AG04449 (cell line): ENCODE measurements at regions not wholly inside any gene's neighbourhood (a gene's known extent, or its start where the extent isn't known, plus 50 kb on each side); places are given as distances from the start of the nearest gene placed in this dataset.

ENCODE experiments used
- CTCF ChIA-PET: fragments of 350-600 bp; formaldehyde crosslinking; extraction: SDS; loops from one replicate; lab custom pipeline; 2021; ENCODE audit warnings: antibody characterized with exemption; lab: Yijun Ruan, JAX
- POLR2A ChIA-PET: fragments of 400-600, 350-600 bp; formaldehyde crosslinking; extraction: SDS; loops from one replicate; lab custom pipeline; 2020; ENCODE audit warnings: antibody characterized with exemption, inconsistent platforms; lab: Yijun Ruan, JAX
- DNase-seq: peaks from one replicate; pipeline ENCODE4 v3.0.0-alpha.2; 2010; ENCODE audit warnings: low read depth, low spot score
- H3K4me3 ChIP-seq: 2 replicates; pipeline ENCODE4 v1.5.1; 2011; ENCODE audit warnings: low read depth, mild to moderate bottlenecking, control low read depth, low read length
- CTCF ChIP-seq: IDR thresholded peaks from one replicate; pipeline ENCODE4 v1.5.1; 2011; ENCODE audit warnings: mild to moderate bottlenecking, moderate library complexity, low read length, control low read depth, inconsistent platforms; ENCODE audit not compliant: insufficient read depth; ENCODE audit errors: missing control alignments

GRCh38 chr14:54135804-54136280 lies 179.2 kb upstream of the BMP4 start:
- no peak for TF ChIP-seq CTCF
- no peak overlapping the region for H3K4me3 ChIP-seq
- CTCF ChIA-PET, result no interaction called here
- POLR2A ChIA-PET, result no interaction called here
- DNase-seq, result no peak

- no peak overlapping the region for H3K4me3 ChIP-seq
- POLR2A ChIA-PET, result no interaction called here
- CTCF ChIA-PET, result interaction anchor here (1.3 kb wide), 1 partner anchor 38 kb away, joined by 5 read pairs; no protein-coding TSS in a partner anchor
- no peak for TF ChIP-seq CTCF
- no peak for DNase-seq
These were observed 180.4 kb upstream of the BMP4 start for GRCh38 chr14:54136894-54137613.

GRCh38 chr14:54137614-54137961 lies 181.0 kb upstream of the BMP4 start:
- TF ChIP-seq CTCF, result no peak
- ChIA-PET CTCF (interaction anchor here (1.0 to 1.3 kb wide), 2 partner anchors 38 to 192 kb away, joined by 5 read pairs; no protein-coding TSS in a partner anchor), POLR2A (no interaction called here)
- H3K4me3 ChIP-seq, result no peak overlapping the region
- no peak for DNase-seq

- CTCF ChIA-PET, result interaction anchor here (1.0 kb wide), 1 partner anchor 191 kb away, joined by 5 read pairs; no protein-coding TSS in a partner anchor
These were observed 181.4 kb upstream of the BMP4 start for GRCh38 chr14:54138024-54138353.

GRCh38 chr14:54138354-54139038 lies 181.9 kb upstream of the BMP4 start:
- H3K4me3 ChIP-seq, result no peak overlapping the region
- no peak for TF ChIP-seq CTCF
- CTCF ChIA-PET, result interaction anchor here (1.0 kb wide), 1 partner anchor 191 kb away, joined by 5 read pairs; no protein-coding TSS in a partner anchor

More at GRCh38 chr14:54138024-54138353, 181.4 kb upstream of the BMP4 start:
- no peak for TF ChIP-seq CTCF
- POLR2A ChIA-PET, result no interaction called here
- no peak for DNase-seq
- no peak overlapping the region for H3K4me3 ChIP-seq

GRCh38 chr14:54140551-54140950 lies 183.9 kb upstream of the BMP4 start:
- CTCF ChIA-PET, result interaction anchor here (1.1 to 1.5 kb wide), 2 partner anchors 31 to 37 kb away, joined by 3 to 4 read pairs; no protein-coding TSS in a partner anchor
- POLR2A ChIA-PET, result no interaction called here
- no peak for TF ChIP-seq CTCF
- DNase-seq, result no peak
- no peak overlapping the region for H3K4me3 ChIP-seq

More at GRCh38 chr14:54138354-54139038, 181.9 kb upstream of the BMP4 start:
- POLR2A ChIA-PET, result no interaction called here
- no peak for DNase-seq
